ENCODE measurements at regions not wholly inside any gene's neighbourhood (a gene's known extent, or its start where the extent isn't known, plus 50 kb on each side); places are given as distances from the start of the nearest gene placed in this dataset.

DNA sequence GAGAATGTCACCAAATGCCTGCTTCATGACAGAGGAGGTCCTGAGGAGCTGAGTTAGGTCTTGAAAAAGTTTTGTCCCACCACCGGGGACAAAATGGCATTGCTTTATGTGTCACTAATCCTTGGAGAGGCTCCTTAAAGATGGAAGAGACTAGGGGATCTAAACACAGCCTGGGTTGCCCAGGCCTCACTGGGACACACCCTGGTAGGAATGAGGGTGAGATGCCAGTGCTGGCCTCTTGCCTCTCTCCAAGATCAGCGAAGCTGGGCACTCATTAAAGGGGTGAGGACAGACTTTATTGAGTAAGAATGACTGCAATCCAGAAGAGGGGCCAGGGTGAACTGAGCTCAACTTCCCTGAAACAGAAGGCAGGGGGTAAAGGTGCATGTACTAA lies 58.5 kb upstream of the KLF13 start:
- Histone ChIP-seq H3K36me3 (ENCODE audit: insufficient read depth, low read length) (no peaks in the 10 kb centered on the region), H2AFZ (ENCODE audit: low read length) (no peak overlapping the region), H3K9ac (ENCODE audit: low read length) (peak overlapping the region; percentile 83; the same call in 1 of the 2 replicates), H3K9me3 (ENCODE audit: low read length) (no peaks in the 10 kb centered on the region), H3K9me2 (ENCODE audit: low read depth, low read length) (no peaks in the 10 kb centered on the region), H3K27me3 (ENCODE audit: insufficient read depth, low read length) (no peaks in the 10 kb centered on the region), H3K4me1 (ENCODE audit: insufficient read depth, low read length, severe bottlenecking) (peaks cover 100% of the 10 kb centered on the region), H3K4me3 (ENCODE audit: low read depth, low read length, poor library complexity, severe bottlenecking) (no peak overlapping the region), H4K20me1 (ENCODE audit: insufficient read depth, low read length) (no peaks in the 10 kb centered on the region), H3K27ac (ENCODE audit: low read depth, low read length, poor library complexity, severe bottlenecking) (peak overlapping the region; percentile 100), H3K4me2 (ENCODE audit: low read length) (peak overlapping the region; percentile 60; the same call in 1 of the 2 replicates), H3F3A (ENCODE audit: insufficient read depth, low read length) (0 out of 2 replicates have a peak, but pooled peaks cover 4% of the 10 kb centered on the region), H3K79me2 (ENCODE audit: insufficient read depth, low read length) (no peaks in the 10 kb centered on the region)
- no peak for TF ChIP-seq CTCF (IDR thresholded peaks at IDR 0.05; ENCODE audit: low read length)
- TF ChIP-seq EZH2 (IDR thresholded peaks at IDR 0.05; ENCODE audit: borderline replicate concordance, low read length): no peak

- peak overlapping the region; percentile 3; the same call in 1 of the 2 replicates for H3K9ac ChIP-seq (ENCODE audit: low read length)
- H3K27me3 ChIP-seq (ENCODE audit: insufficient read depth, low read length): no peaks in the 10 kb centered on the region
- no peaks in the 10 kb centered on the region for H4K20me1 ChIP-seq (ENCODE audit: insufficient read depth, low read length)
- H3K4me1 ChIP-seq (ENCODE audit: insufficient read depth, low read length, severe bottlenecking): peaks cover 97% of the 10 kb centered on the region
- H3K36me3 ChIP-seq (ENCODE audit: insufficient read depth, low read length): no peaks in the 10 kb centered on the region
- H3K4me3 ChIP-seq (ENCODE audit: low read depth, low read length, poor library complexity, severe bottlenecking): no peak overlapping the region
- H3K79me2 ChIP-seq (ENCODE audit: insufficient read depth, low read length): no peaks in the 10 kb centered on the region
- no peak overlapping the region for H2AFZ ChIP-seq (ENCODE audit: low read length)
- no peak for TF ChIP-seq CTCF (IDR thresholded peaks at IDR 0.05; ENCODE audit: low read length)
- no peak for TF ChIP-seq EZH2 (IDR thresholded peaks at IDR 0.05; ENCODE audit: borderline replicate concordance, low read length)
- peak overlapping the region; percentile 100 for H3K27ac ChIP-seq (ENCODE audit: low read depth, low read length, poor library complexity, severe bottlenecking)
- no peak overlapping the region for H3K4me2 ChIP-seq (ENCODE audit: low read length)
- no peaks in the 10 kb centered on the region for H3F3A ChIP-seq (ENCODE audit: insufficient read depth, low read length)
- H3K9me3 ChIP-seq (ENCODE audit: low read length): no peaks in the 10 kb centered on the region
- H3K9me2 ChIP-seq (ENCODE audit: low read depth, low read length): no peaks in the 10 kb centered on the region
Observed at GRCh38 chr15:31268911-31269784, 57.5 kb upstream of the KLF13 start.

DNA sequence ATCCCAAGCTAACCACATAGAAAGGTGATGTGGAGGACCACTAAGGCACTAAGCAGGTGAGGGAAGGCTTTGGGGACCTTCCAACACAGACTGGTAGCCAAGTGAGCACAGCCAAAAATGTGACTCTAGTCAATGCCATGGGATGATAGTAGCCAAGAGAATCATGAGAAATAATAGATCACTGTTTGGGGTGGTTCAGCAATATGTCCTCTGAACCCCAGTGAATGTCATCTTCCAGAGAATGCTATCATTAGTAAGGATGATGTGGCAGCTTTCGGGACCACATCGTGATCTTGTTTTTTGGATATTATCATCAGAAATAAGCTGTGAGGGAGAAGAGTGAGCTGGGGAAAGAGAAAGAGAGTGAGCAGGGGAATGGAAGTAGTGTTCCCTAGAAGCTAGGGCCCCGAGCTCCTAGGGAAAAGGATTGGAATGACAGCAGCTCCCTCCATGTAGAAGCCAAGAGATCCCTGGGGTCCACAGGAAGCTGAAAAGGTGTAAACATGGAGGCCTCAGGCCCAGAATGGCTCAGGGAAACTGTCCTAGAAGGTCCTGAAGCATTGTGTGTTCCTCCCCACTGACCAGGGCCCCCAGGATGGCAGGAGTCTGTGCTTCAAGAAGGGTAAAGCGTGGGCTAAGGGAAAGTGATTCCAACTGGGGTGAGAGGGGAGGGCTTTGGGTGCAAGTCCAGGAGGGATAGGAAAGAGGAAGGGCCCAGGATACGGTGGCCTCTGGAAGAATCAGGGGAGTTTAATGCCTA lies 56.6 kb upstream of the KLF13 start:
- Histone ChIP-seq H3K9me2 (ENCODE audit: low read depth, low read length) (no peaks in the 10 kb centered on the region), H3K4me3 (ENCODE audit: low read depth, low read length, poor library complexity, severe bottlenecking) (no peak overlapping the region), H3K9ac (ENCODE audit: low read length) (no peak overlapping the region; the same call in 1 of the 2 replicates), H3K27ac (ENCODE audit: low read depth, low read length, poor library complexity, severe bottlenecking) (peak overlapping the region; percentile 100), H2AFZ (ENCODE audit: low read length) (no peak overlapping the region), H4K20me1 (ENCODE audit: insufficient read depth, low read length) (no peaks in the 10 kb centered on the region), H3K4me1 (ENCODE audit: insufficient read depth, low read length, severe bottlenecking) (peaks cover 89% of the 10 kb centered on the region), H3K9me3 (ENCODE audit: low read length) (no peaks in the 10 kb centered on the region), H3F3A (ENCODE audit: insufficient read depth, low read length) (no peaks in the 10 kb centered on the region), H3K27me3 (ENCODE audit: insufficient read depth, low read length) (no peaks in the 10 kb centered on the region), H3K4me2 (ENCODE audit: low read length) (no peak overlapping the region), H3K36me3 (ENCODE audit: insufficient read depth, low read length) (no peaks in the 10 kb centered on the region), H3K79me2 (ENCODE audit: insufficient read depth, low read length) (no peaks in the 10 kb centered on the region)
- TF ChIP-seq EZH2 (IDR thresholded peaks at IDR 0.05; ENCODE audit: borderline replicate concordance, low read length) (no peak), CTCF (IDR thresholded peaks at IDR 0.05; ENCODE audit: low read length) (no peak)

Measured in OCI-LY1 (cell line).